ENCODE measurements at regions not wholly inside any gene's neighbourhood (a gene's known extent, or its start where the extent isn't known, plus 50 kb on each side); places are given as distances from the start of the nearest gene placed in this dataset.
"Not testable (repeated sequence)": the region's sequence is repeated elsewhere in the genome, so short reads cannot be mapped to it uniquely, and the experiment has no call there.

- DNase-seq (ENCODE audit: low read depth, low spot score), result no peak
Observed at GRCh38 chr3:153614140-153614539, 452.1 kb downstream of the RAP2B start.

DNA sequence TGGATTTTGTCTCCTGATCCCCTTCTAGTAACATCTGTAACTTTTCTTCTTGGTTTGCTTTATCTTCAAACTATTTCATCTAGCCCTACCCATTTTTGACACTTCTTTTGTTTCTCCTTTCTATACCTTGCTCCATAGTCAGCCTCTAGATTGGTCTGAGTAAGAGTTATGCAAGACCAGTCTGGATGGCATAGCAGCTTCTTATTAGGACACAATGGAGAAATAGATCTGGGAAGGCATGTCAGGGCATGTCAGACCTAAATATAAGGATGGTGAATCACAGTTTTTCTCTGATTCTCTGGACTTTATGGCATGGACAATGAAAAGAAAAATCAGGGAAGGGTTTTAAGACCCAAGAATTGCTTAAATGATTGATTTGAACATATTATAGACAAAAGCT is 452.5 kb downstream of the RAP2B start:
- no peak for DNase-seq (ENCODE audit: low read depth, low spot score)

DNA sequence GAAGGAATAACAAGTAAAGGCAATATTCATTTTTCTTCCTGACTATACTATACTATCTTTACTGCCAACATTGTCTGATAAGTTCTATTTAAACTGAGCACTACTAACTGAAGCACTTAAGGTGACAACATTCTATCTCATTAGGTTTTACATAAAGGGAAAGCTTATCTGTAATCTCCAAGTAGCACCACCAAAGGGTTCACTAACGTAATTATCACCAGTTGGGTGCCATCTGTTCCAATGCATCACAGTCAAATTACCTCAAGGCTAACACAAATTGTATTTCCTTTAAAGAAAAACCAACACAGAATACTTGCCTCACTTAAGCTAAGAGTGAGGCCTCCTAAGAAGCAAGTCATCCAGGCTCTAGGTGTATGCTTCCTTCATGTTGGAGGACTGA is 453.8 kb downstream of the RAP2B start:
- no peak for DNase-seq (ENCODE audit: low read depth, low spot score)

DNA sequence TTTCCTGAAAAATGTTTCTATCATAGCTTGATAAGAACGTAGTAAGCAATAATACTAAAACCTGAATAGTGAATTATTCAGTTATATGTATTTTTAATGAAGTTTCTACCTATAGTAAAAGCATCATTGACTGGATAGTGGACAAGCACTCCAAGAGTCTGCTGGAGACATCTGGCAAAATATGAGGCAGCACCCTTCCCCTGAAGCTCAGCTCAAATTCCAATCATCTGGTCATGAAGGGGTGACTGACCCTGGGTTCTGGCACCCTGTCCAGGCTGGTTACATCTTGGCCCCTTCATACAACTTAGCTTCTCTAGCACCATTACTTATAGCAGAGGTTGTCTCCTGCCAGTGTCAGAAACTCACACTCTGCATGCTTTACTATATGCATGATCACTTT is 455.4 kb downstream of the RAP2B start:
- DNase-seq (ENCODE audit: low read depth, low spot score), result no peak

DNA sequence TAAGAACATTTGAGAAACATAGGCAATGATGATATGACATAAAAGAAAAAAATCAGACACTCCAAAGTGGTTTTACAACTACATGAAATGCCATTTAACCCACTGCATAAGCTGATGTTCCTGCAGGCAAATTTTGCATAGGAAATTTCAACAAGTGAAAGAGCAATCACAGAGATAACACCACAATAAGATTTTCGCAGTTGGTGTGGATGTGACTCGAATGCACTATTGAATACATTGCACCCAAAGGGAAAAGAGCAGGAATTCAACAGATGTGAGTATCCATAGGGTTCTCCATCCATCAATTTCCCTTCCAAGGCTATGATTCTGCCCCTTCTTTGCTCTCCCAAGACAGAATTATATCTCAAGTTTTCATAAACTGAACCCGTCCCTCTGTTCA is 456.1 kb downstream of the RAP2B start:
- no peak for DNase-seq (ENCODE audit: low read depth, low spot score)

- no peak for DNase-seq (ENCODE audit: low read depth, low spot score)
Observed at GRCh38 chr3:153619268-153619667, 457.2 kb downstream of the RAP2B start.

- no peak for DNase-seq (ENCODE audit: low read depth, low spot score)
Observed at GRCh38 chr3:153621953-153622352, 459.9 kb downstream of the RAP2B start.

- no peak for DNase-seq (ENCODE audit: low read depth, low spot score)
Observed at GRCh38 chr3:153623834-153624233, 461.8 kb downstream of the RAP2B start.

DNA sequence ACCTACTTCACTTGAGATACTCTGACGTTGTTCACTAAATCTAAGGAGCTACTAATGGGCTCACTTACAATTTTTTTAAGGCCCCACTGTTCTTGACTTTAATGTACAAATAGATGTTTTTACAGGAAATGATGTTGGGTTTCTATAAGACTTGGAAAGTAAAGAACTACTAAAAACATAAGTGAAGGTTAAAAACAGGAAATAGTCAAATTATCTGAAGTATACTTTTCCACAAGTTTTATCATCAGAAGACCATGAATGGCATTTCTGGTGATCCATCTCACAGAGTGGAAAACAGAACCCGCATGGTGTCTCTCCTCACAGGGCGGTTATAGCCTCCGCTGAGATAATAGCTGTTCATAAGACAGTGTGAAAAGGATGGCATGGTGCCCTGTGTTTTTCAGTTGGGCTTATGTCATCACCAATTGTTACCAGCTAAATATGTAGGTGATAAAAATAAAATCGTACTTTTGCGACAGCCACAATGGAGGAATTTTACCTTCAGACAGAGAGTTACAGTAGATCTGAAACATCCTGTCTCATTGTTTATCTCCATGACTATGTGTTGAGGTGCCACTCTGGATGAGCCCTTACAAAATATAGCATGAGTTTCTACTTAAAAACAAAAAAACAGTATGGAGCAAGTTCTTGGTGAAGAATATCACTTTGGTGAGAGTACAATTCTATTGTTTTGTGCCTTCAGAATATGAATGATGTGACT is 462.4 kb downstream of the RAP2B start:
- no peak for DNase-seq (ENCODE audit: low read depth, low spot score)

- no peak for DNase-seq (ENCODE audit: low read depth, low spot score)
Observed at GRCh38 chr3:153625506-153625905, 463.5 kb downstream of the RAP2B start.

- DNase-seq (ENCODE audit: low read depth, low spot score), result no peak
Observed at GRCh38 chr3:153626158-153626557, 464.1 kb downstream of the RAP2B start.

DNA sequence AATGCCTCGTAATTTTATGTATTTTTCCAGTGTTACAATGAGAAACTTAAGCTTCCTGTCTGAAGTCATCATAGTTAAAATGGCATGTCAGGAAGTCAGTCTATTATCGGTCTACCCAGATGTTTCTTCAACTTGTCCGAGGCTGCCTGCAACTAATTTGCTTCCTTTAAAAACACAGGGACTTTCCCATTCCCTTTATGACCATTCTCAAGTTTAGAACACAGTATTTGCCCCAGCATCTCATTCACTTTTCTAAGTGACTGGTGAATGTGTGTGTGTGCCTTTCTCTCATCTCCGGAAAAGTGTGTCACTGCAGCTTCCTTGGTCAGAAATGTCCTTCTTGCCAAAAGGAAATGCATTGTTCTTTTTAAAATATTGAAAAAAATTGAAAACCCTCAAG is 466.6 kb downstream of the RAP2B start:
- no peak for DNase-seq (ENCODE audit: low read depth, low spot score)

DNA sequence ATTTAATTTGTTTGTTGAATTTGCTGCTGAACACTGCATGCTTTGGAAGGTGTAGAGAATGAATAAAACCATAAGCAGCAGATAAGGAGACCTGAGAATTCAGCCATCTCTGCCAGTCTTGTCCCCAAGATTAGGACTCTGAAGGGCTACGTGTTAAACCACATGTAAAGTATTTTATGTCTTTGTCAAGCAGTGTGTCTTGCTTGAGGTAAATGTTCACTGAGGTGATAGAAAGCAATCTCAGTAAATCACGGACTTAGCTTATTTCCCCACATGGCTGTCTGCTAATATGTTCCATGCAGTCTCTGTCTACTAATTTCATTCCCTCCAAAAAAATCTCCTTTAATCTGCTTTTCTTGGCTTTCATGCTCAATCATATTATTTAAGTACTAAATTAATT is 467.1 kb downstream of the RAP2B start:
- no peak for DNase-seq (ENCODE audit: low read depth, low spot score)

GRCh38 chr3:153631102-153631501 is 469.1 kb downstream of the RAP2B start:
- no peak for DNase-seq (ENCODE audit: low read depth, low spot score)

DNA sequence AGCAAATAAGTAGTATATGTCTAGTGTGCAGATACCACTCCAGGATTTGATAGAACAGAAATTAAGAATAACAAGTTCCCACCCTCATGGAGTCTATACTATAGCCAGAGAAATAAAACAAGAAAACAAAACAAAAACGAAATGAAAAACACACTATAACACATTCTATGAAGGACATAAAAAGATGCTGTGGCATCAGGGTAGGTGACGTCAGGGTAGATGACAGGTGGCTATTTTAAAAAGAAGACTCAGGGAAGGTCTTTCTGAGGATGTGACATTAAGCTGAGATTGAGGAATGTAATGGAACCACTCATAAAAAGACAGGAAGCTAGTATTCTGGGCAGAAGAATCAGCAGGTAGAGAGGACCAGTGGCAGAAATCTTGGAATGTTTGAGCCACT is 469.6 kb downstream of the RAP2B start:
- no peak for DNase-seq (ENCODE audit: low read depth, low spot score)

- DNase-seq (ENCODE audit: low read depth, low spot score), result no peak
Observed at GRCh38 chr3:153633407-153633806, 471.4 kb downstream of the RAP2B start.

GRCh38 chr3:153634683-153635082 is 472.7 kb downstream of the RAP2B start:
- DNase-seq (ENCODE audit: low read depth, low spot score), result no peak

- DNase-seq (ENCODE audit: low read depth, low spot score), result no peak
Observed at GRCh38 chr3:153639631-153640030, 477.6 kb downstream of the RAP2B start.

GRCh38 chr3:153640689-153641665 is 479.0 kb downstream of the RAP2B start:
- DNase-seq (ENCODE audit: low read depth, low spot score), result no peak

DNA sequence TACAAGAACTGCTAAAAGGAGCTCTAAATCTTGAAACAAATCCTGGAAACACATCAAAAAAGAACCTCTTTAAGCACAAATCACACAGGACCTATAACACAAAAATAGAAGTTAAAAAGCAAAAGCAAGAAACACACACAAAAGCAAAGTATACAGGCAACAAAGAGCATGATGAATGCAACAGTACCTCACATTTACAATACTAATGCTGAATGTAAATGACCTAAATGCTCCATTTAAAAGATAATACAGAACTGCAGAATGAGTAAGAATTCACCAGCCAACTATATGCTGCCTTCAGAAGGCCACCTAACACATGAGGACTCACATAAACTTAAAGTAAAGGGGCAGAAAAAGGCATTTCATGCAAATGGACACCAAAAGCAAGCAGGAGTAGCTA is 478.6 kb upstream of the ARHGEF26 start:
- DNase-seq (ENCODE audit: low read depth, low spot score), result not testable (repeated sequence)

DNA sequence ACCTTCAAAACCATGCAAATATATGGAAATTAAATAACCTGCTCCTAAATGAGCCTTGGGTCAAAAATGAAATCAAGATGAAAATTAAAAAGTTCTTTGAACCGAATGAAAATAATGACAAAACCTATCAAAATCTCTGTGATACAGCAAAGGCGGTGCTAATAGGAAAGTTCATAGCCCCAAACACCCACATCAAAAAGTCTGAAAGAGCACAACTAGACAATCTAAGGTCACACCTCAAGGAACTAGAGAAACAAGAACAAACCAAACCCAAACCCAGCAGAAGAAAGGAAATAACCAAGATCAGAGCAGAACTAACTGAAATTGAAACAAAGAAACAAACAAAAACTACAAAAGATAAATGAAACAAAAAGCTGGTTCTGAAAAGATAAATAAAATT is 477.7 kb upstream of the ARHGEF26 start:
- DNase-seq (ENCODE audit: low read depth, low spot score), result not testable (repeated sequence)

- DNase-seq (ENCODE audit: low read depth, low spot score), result no peak
Observed at GRCh38 chr3:153649286-153649839, 471.8 kb upstream of the ARHGEF26 start.

DNA sequence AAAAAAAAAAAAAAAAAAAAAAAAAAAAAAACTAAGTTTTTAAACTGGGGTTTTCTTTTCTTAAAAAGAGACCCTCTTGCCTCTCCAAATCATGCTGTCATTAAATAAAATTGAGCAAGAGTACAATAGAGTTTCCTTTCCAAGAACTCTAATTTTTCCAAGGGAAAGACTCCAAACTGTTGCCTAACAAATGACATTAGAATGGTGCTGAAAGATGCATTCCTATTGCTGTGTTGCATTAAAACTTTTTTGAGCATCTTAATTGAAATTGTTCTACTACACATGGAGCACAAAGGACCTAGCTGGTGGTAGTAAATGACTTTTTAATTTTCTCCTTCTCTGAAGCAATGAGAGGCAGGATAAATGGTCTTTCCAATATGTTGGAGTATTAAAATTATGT is 469.1 kb upstream of the ARHGEF26 start:
- DNase-seq (ENCODE audit: low read depth, low spot score), result no peak
